ENCODE measurements at regions not wholly inside any gene's neighbourhood (a gene's known extent, or its start where the extent isn't known, plus 50 kb on each side); places are given as distances from the start of the nearest gene placed in this dataset.

DNA sequence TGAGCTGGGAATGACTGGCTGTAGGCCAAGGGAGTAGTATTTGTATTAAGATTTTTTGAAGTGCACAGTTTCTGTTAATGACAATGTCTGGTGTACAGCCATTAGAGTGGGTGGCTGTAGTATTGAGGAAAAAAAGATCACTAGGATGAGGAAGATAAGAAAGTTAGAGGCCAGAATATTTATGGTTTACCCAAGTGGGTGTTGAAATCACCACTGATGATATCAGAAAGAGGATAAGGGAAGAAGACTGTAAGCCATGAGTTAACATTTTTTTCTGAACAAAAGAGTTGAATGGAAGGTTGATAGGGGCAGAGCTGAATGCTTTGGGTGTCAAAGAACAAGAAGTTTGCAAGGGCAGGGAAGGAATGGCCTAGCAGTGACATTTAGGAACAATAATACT is 104.7 kb downstream of the PRDM13 start:
- Histone ChIP-seq H3K9me3 (no peaks in the 10 kb centered on the region), H3K27ac (ENCODE audit: low read depth in 2 of 2, low read length in 1 of 2) (no peak overlapping the region), H3F3A (replicated peaks; ENCODE audit: insufficient read depth) (no peaks in the 10 kb centered on the region), H3K4me1 (ENCODE audit: control insufficient read depth in 1 of 2, insufficient read depth in 2 of 2, low read depth in 1 of 2, low read length in 1 of 2) (no peaks in the 10 kb centered on the region), H2AFZ (ENCODE audit: low read depth) (no peak overlapping the region), H3K36me3 (replicated peaks in 1 of 2; ENCODE audit: control insufficient read depth in 1 of 2, insufficient read depth in 2 of 2, low read length in 1 of 2) (no peaks in the 10 kb centered on the region), H3K79me2 (ENCODE audit: insufficient read depth) (no peaks in the 10 kb centered on the region), H4K20me1 (ENCODE audit: insufficient read depth) (no peaks in the 10 kb centered on the region), H3K4me2 (no peak overlapping the region), H3K9ac (no peak overlapping the region), H3K27me3 (ENCODE audit: insufficient read depth) (no peaks in the 10 kb centered on the region), H3K4me3 (ENCODE audit: low read depth in 2 of 2, low read length in 1 of 2) (no peak overlapping the region), H3K9me2 (no peaks in the 10 kb centered on the region)
- DNase-seq, result no peak
- no peak for TF ChIP-seq RAD21 (IDR thresholded peaks at IDR 0.05; ENCODE audit: low read length)
- TF ChIP-seq, protein P1, sequence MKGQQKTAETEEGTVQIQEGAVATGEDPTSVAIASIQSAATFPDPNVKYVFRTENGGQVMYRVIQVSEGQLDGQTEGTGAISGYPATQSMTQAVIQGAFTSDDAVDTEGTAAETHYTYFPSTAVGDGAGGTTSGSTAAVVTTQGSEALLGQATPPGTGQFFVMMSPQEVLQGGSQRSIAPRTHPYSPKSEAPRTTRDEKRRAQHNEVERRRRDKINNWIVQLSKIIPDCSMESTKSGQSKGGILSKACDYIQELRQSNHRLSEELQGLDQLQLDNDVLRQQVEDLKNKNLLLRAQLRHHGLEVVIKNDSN (IDR thresholded peaks at IDR 0.05; ENCODE audit: borderline replicate concordance, low read depth), result no peak
- no peak for TF ChIP-seq MEF2A (IDR thresholded peaks at IDR 0.05; ENCODE audit: borderline replicate concordance, low read depth)
- no peak for TF ChIP-seq RCOR1 (IDR thresholded peaks at IDR 0.05; ENCODE audit: low read length)
- TF ChIP-seq SIN3A (IDR thresholded peaks at IDR 0.05; ENCODE audit: borderline replicate concordance, low read depth, low read length), result no peak
- no peak for TF ChIP-seq EZH2phosphoT487 (IDR thresholded peaks at IDR 0.05; ENCODE audit: borderline replicate concordance, low read depth)
- TF ChIP-seq TAF1 (IDR thresholded peaks at IDR 0.05; ENCODE audit: borderline replicate concordance, low read depth, low read length), result no peak
- POLR2A ChIA-PET, result no interaction called here
- CTCF ChIA-PET, result no interaction called here

DNA sequence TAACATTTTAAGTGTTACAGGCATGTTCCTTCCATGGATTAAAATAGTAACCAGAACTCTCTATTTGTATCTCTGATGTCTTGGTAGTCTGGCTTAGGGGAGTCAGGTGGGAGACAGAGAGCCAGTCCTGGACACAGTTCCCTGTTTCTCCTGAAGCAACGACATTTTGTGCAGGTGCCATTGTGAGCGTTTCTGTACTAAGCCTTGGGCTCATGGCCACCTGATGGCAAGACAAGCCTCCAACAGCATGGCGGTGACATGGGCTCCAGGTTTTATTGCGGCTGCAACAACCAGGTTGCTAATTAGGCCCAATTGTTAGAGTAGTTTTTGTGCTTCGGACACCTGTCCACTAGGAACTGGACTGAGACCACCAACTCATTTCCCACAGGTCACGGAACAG is 105.3 kb downstream of the PRDM13 start:
- no peaks in the 10 kb centered on the region for H3F3A ChIP-seq (replicated peaks; ENCODE audit: insufficient read depth)
- DNase-seq, result no peak
- H3K36me3 ChIP-seq (replicated peaks in 1 of 2; ENCODE audit: control insufficient read depth in 1 of 2, insufficient read depth in 2 of 2, low read length in 1 of 2), result no peaks in the 10 kb centered on the region
- H3K4me1 ChIP-seq (ENCODE audit: control insufficient read depth in 1 of 2, insufficient read depth in 2 of 2, low read depth in 1 of 2, low read length in 1 of 2), result no peaks in the 10 kb centered on the region
- H3K4me3 ChIP-seq (ENCODE audit: low read depth in 2 of 2, low read length in 1 of 2), result no peak overlapping the region
- no peak for TF ChIP-seq TCF12 (IDR thresholded peaks at IDR 0.05)
- TF ChIP-seq JUND (IDR thresholded peaks at IDR 0.05), result no peak
- TF ChIP-seq, protein P2, sequence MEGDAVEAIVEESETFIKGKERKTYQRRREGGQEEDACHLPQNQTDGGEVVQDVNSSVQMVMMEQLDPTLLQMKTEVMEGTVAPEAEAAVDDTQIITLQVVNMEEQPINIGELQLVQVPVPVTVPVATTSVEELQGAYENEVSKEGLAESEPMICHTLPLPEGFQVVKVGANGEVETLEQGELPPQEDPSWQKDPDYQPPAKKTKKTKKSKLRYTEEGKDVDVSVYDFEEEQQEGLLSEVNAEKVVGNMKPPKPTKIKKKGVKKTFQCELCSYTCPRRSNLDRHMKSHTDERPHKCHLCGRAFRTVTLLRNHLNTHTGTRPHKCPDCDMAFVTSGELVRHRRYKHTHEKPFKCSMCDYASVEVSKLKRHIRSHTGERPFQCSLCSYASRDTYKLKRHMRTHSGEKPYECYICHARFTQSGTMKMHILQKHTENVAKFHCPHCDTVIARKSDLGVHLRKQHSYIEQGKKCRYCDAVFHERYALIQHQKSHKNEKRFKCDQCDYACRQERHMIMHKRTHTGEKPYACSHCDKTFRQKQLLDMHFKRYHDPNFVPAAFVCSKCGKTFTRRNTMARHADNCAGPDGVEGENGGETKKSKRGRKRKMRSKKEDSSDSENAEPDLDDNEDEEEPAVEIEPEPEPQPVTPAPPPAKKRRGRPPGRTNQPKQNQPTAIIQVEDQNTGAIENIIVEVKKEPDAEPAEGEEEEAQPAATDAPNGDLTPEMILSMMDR (IDR thresholded peaks at IDR 0.05), result no peak
- TF ChIP-seq EP300 (IDR thresholded peaks at IDR 0.05; ENCODE audit: borderline replicate concordance in 1 of 2, low read depth in 1 of 2, low read length in 1 of 2), result no peak
- H3K9ac ChIP-seq, result no peak overlapping the region
- H3K27me3 ChIP-seq (ENCODE audit: insufficient read depth), result no peaks in the 10 kb centered on the region
- no peak overlapping the region for H2AFZ ChIP-seq (ENCODE audit: low read depth)
- H3K4me2 ChIP-seq, result no peak overlapping the region
- no peak overlapping the region for H3K27ac ChIP-seq (ENCODE audit: low read depth in 2 of 2, low read length in 1 of 2)
- ChIA-PET POLR2A (no interaction called here), CTCF (no interaction called here)
- H3K9me2 ChIP-seq, result no peaks in the 10 kb centered on the region
- no peaks in the 10 kb centered on the region for H3K79me2 ChIP-seq (ENCODE audit: insufficient read depth)
- H3K9me3 ChIP-seq, result no peaks in the 10 kb centered on the region
- 7% methylated on average over 6 of the region's 6 CpGs for WGBS (ENCODE audit: low lambda C conversion rate)
- no peaks in the 10 kb centered on the region for H4K20me1 ChIP-seq (ENCODE audit: insufficient read depth)

DNA sequence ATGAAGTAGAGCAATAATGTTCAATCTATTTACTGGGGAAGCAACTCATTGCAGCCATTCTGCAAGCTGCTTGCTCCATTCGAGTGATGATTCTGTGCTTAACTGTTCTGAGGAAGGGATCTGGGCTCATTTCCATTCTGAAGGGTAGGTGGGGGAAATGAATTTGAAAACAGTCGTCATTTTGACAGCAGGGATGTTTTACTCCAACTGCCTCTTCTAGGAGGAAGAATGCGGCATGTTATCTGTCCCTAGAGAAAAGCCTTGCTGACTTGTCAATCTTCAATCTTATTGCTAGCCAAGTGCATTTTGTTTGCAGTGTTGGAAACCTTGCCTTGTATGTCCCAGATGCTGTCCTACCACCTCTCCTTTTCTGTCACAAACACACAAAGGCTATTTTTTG is 105.9 kb downstream of the PRDM13 start:
- no peak overlapping the region for H3K4me3 ChIP-seq (ENCODE audit: low read depth in 2 of 2, low read length in 1 of 2)
- H4K20me1 ChIP-seq (ENCODE audit: insufficient read depth), result no peaks in the 10 kb centered on the region
- H3K4me2 ChIP-seq, result no peak overlapping the region
- POLR2A ChIA-PET, result no interaction called here
- no peaks in the 10 kb centered on the region for H3K79me2 ChIP-seq (ENCODE audit: insufficient read depth)
- CTCF ChIA-PET, result interaction anchor here (1.6 kb wide), 1 partner anchor 32 kb away, joined by 3 read pairs; no protein-coding TSS in a partner anchor
- H3K27me3 ChIP-seq (ENCODE audit: insufficient read depth), result no peaks in the 10 kb centered on the region
- WGBS (ENCODE audit: low lambda C conversion rate), result 2% methylated on average over 3 of the region's 3 CpGs
- H3K36me3 ChIP-seq (replicated peaks in 1 of 2; ENCODE audit: control insufficient read depth in 1 of 2, insufficient read depth in 2 of 2, low read length in 1 of 2), result no peaks in the 10 kb centered on the region
- no peaks in the 10 kb centered on the region for H3K9me3 ChIP-seq
- H3F3A ChIP-seq (replicated peaks; ENCODE audit: insufficient read depth), result no peaks in the 10 kb centered on the region
- H3K4me1 ChIP-seq (ENCODE audit: control insufficient read depth in 1 of 2, insufficient read depth in 2 of 2, low read depth in 1 of 2, low read length in 1 of 2), result no peaks in the 10 kb centered on the region
- DNase-seq, result no peak
- no peaks in the 10 kb centered on the region for H3K9me2 ChIP-seq
- H3K27ac ChIP-seq (ENCODE audit: low read depth in 2 of 2, low read length in 1 of 2), result no peak overlapping the region
- H3K9ac ChIP-seq, result no peak overlapping the region
- no peak overlapping the region for H2AFZ ChIP-seq (ENCODE audit: low read depth)
- TF ChIP-seq, protein P3, sequence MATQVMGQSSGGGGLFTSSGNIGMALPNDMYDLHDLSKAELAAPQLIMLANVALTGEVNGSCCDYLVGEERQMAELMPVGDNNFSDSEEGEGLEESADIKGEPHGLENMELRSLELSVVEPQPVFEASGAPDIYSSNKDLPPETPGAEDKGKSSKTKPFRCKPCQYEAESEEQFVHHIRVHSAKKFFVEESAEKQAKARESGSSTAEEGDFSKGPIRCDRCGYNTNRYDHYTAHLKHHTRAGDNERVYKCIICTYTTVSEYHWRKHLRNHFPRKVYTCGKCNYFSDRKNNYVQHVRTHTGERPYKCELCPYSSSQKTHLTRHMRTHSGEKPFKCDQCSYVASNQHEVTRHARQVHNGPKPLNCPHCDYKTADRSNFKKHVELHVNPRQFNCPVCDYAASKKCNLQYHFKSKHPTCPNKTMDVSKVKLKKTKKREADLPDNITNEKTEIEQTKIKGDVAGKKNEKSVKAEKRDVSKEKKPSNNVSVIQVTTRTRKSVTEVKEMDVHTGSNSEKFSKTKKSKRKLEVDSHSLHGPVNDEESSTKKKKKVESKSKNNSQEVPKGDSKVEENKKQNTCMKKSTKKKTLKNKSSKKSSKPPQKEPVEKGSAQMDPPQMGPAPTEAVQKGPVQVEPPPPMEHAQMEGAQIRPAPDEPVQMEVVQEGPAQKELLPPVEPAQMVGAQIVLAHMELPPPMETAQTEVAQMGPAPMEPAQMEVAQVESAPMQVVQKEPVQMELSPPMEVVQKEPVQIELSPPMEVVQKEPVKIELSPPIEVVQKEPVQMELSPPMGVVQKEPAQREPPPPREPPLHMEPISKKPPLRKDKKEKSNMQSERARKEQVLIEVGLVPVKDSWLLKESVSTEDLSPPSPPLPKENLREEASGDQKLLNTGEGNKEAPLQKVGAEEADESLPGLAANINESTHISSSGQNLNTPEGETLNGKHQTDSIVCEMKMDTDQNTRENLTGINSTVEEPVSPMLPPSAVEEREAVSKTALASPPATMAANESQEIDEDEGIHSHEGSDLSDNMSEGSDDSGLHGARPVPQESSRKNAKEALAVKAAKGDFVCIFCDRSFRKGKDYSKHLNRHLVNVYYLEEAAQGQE (IDR thresholded peaks at IDR 0.05; ENCODE audit: low read depth, low read length), result no peak
- TF ChIP-seq CHD2 (IDR thresholded peaks at IDR 0.05; ENCODE audit: low read length, partially characterized antibody) (no peak), MXI1 (IDR thresholded peaks at IDR 0.05; ENCODE audit: low read depth, low read length) (no peak), FOXJ3 (CRISPR knock-in tag; IDR thresholded peaks at IDR 0.05) (no peak), JUND (IDR thresholded peaks at IDR 0.05) (no peak), EP300 (IDR thresholded peaks at IDR 0.05; ENCODE audit: borderline replicate concordance in 1 of 2, low read depth in 1 of 2, low read length in 1 of 2) (no peak), FOSL2 (IDR thresholded peaks at IDR 0.05; ENCODE audit: borderline replicate concordance, low read depth) (no peak), NRF1 (IDR thresholded peaks at IDR 0.05; ENCODE audit: low read depth, low read length) (no peak)

Data from SK-N-SH (cell line).